Mesothelial cell of epicardium (in vitro differentiated cells): ENCODE measurements at regions not wholly inside any gene's neighbourhood (a gene's known extent, or its start where the extent isn't known, plus 50 kb on each side); places are given as distances from the start of the nearest gene placed in this dataset.

Experiments
- DNase-seq, 2 experiments: peaks; one replicate each; pipeline ENCODE4 v3.0.0; 2021; ENCODE audit warnings: low spot score in 2 of 2; ENCODE audit not compliant: unreplicated experiment in 2 of 2
- H3K27ac Mint-ChIP-seq: 2 replicates; pipeline ENCODE4 v1.8.0; 2021; ENCODE audit warnings: mixed read lengths
- H3K27me3 Mint-ChIP-seq: 2 replicates; pipeline ENCODE4 v1.8.0; 2021; ENCODE audit warnings: low read depth, mixed read lengths
- H3K36me3 Mint-ChIP-seq: 2 replicates; pipeline ENCODE4 v1.8.0; 2021; ENCODE audit warnings: mixed read lengths
- H3K4me1 Mint-ChIP-seq: 2 replicates; pipeline ENCODE4 v1.8.0; 2021; ENCODE audit warnings: mixed read lengths
- H3K4me3 Mint-ChIP-seq: 2 replicates; pipeline ENCODE4 v1.8.0; 2021; ENCODE audit warnings: mild to moderate bottlenecking, moderate library complexity, mixed read lengths
- H3K9me3 Mint-ChIP-seq: 2 replicates; pipeline ENCODE4 v1.8.0; 2021; ENCODE audit warnings: mixed read lengths
- TF ChIP-seq, protein P1 (sequence below): fragments of 200-600 bp; sonication (generic); IDR thresholded peaks from one replicate; pipeline ENCODE4 v1.5.0; 2021; ENCODE audit warnings: antibody characterized with exemption; ENCODE audit not compliant: unreplicated experiment

GRCh38 chr11:45037434-45038005, 86.8 kb upstream of the TP53I11 start:
- H3K36me3 Mint-ChIP-seq = peaks cover 3% of the 10 kb centered on the region
- no peak for DNase-seq
- TF ChIP-seq, protein P1, sequence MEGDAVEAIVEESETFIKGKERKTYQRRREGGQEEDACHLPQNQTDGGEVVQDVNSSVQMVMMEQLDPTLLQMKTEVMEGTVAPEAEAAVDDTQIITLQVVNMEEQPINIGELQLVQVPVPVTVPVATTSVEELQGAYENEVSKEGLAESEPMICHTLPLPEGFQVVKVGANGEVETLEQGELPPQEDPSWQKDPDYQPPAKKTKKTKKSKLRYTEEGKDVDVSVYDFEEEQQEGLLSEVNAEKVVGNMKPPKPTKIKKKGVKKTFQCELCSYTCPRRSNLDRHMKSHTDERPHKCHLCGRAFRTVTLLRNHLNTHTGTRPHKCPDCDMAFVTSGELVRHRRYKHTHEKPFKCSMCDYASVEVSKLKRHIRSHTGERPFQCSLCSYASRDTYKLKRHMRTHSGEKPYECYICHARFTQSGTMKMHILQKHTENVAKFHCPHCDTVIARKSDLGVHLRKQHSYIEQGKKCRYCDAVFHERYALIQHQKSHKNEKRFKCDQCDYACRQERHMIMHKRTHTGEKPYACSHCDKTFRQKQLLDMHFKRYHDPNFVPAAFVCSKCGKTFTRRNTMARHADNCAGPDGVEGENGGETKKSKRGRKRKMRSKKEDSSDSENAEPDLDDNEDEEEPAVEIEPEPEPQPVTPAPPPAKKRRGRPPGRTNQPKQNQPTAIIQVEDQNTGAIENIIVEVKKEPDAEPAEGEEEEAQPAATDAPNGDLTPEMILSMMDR = no peak
- H3K27me3 Mint-ChIP-seq = peaks cover 42% of the 10 kb centered on the region
- no peak overlapping the region for H3K4me3 Mint-ChIP-seq
- H3K27ac Mint-ChIP-seq = no peak overlapping the region
- no peaks in the 10 kb centered on the region for H3K4me1 Mint-ChIP-seq
- H3K9me3 Mint-ChIP-seq = peaks cover 16% of the 10 kb centered on the region

- H3K36me3 Mint-ChIP-seq = peaks cover 3% of the 10 kb centered on the region
- no peaks in the 10 kb centered on the region for H3K4me1 Mint-ChIP-seq
- peaks cover 35% of the 10 kb centered on the region for H3K27me3 Mint-ChIP-seq
- H3K27ac Mint-ChIP-seq = no peak overlapping the region
- no peak for DNase-seq
- TF ChIP-seq, protein P1 = no peak
- no peak overlapping the region for H3K4me3 Mint-ChIP-seq
- peaks cover 16% of the 10 kb centered on the region for H3K9me3 Mint-ChIP-seq
These were observed 88.2 kb upstream of the TP53I11 start for GRCh38 chr11:45038923-45039322.

- peaks cover 3% of the 10 kb centered on the region for H3K36me3 Mint-ChIP-seq
- H3K9me3 Mint-ChIP-seq = peaks cover 16% of the 10 kb centered on the region
- H3K4me3 Mint-ChIP-seq = no peak overlapping the region
- H3K27ac Mint-ChIP-seq = no peak overlapping the region
- H3K27me3 Mint-ChIP-seq = peaks cover 42% of the 10 kb centered on the region
- H3K4me1 Mint-ChIP-seq = no peaks in the 10 kb centered on the region
- TF ChIP-seq, protein P1 = no peak
- DNase-seq = no peak
These were observed 90.9 kb upstream of the TP53I11 start for GRCh38 chr11:45041596-45041995.

DNA sequence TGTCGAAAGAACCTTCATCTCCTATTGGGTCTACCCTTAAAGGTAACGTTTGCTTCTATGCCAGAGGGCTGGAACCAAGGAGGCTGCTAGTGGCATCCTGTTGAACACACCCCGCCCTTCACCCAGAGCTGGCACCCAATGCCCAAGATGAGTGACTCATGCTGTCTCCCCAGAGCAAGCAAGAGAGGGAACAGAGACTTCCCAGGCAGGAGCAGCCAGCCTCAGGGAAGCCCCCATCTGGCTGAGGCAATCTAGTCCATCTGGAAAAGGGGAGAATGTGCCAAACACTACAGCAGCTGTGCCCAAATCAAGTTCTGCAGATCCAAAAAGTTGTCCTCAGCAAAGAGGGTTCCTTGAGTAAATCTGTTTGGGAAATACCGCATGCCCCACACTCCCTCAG, 91.9 kb upstream of the TP53I11 start:
- Mint-ChIP-seq H3K4me1 (no peaks in the 10 kb centered on the region), H3K27ac (no peak overlapping the region), H3K36me3 (peaks cover 3% of the 10 kb centered on the region), H3K27me3 (peaks cover 42% of the 10 kb centered on the region), H3K4me3 (no peak overlapping the region), H3K9me3 (peaks cover 16% of the 10 kb centered on the region)
- DNase-seq = no peak
- TF ChIP-seq, protein P1 = no peak

- Mint-ChIP-seq H3K4me3 (no peak overlapping the region), H3K36me3 (no peaks in the 10 kb centered on the region), H3K4me1 (peaks cover 4% of the 10 kb centered on the region), H3K27ac (no peak overlapping the region), H3K9me3 (peaks cover 6% of the 10 kb centered on the region), H3K27me3 (peaks cover 39% of the 10 kb centered on the region)
- TF ChIP-seq, protein P1 = no peak
- DNase-seq = no peak
These were observed 93.2 kb upstream of the TP53I11 start for GRCh38 chr11:45043755-45044475.
